ENCODE measurements at regions not wholly inside any gene's neighbourhood (a gene's known extent, or its start where the extent isn't known, plus 50 kb on each side); places are given as distances from the start of the nearest gene placed in this dataset.
"Not testable (repeated sequence)": the region's sequence is repeated elsewhere in the genome, so short reads cannot be mapped to it uniquely, and the experiment has no call there.

GRCh38 chr3:147333098-147333497, 73.2 kb downstream of the ZIC4 start:
- no peak for DNase-seq

GRCh38 chr3:147328711-147329110, 77.6 kb downstream of the ZIC4 start:
- DNase-seq: no peak

- DNase-seq: no peak
These were observed 82.0 kb downstream of the ZIC4 start for GRCh38 chr3:147324356-147324755.

GRCh38 chr3:147318900-147319299, 87.4 kb downstream of the ZIC4 start:
- no peak for DNase-seq

GRCh38 chr3:147317080-147317479, 89.3 kb downstream of the ZIC4 start:
- DNase-seq: not testable (repeated sequence)

- DNase-seq: no peak
These were observed 92.8 kb downstream of the ZIC4 start for GRCh38 chr3:147313513-147313912.

- DNase-seq: no peak
These were observed 93.5 kb downstream of the ZIC4 start for GRCh38 chr3:147312786-147313280.

- no peak for DNase-seq
These were observed 94.6 kb downstream of the ZIC4 start for GRCh38 chr3:147311716-147312115.

- DNase-seq: no peak
These were observed 100.7 kb downstream of the ZIC4 start for GRCh38 chr3:147305533-147306250.

- no peak for DNase-seq
These were observed 101.6 kb downstream of the ZIC4 start for GRCh38 chr3:147304756-147305155.

- DNase-seq: no peak
These were observed 104.6 kb downstream of the ZIC4 start for GRCh38 chr3:147301781-147302180.

GRCh38 chr3:147299656-147300055, 106.7 kb downstream of the ZIC4 start:
- DNase-seq: no peak

GRCh38 chr3:147298511-147298982, 107.8 kb downstream of the ZIC4 start:
- DNase-seq: no peak

- DNase-seq: no peak
These were observed 108.5 kb downstream of the ZIC4 start for GRCh38 chr3:147297761-147298350.

GRCh38 chr3:147287370-147287769, 119.0 kb downstream of the ZIC4 start:
- DNase-seq: not testable (repeated sequence)

- no peak for DNase-seq
These were observed 136.4 kb downstream of the ZIC4 start for GRCh38 chr3:147269907-147270306.

- no peak for DNase-seq
These were observed 138.9 kb downstream of the ZIC4 start for GRCh38 chr3:147267434-147267833.

GRCh38 chr3:147257944-147258343, 148.4 kb downstream of the ZIC4 start:
- no peak for DNase-seq

GRCh38 chr3:147256739-147257138, 149.6 kb downstream of the ZIC4 start:
- DNase-seq: no peak

GRCh38 chr3:147246906-147247305, 159.4 kb downstream of the ZIC4 start:
- DNase-seq: no peak

- DNase-seq: not testable (repeated sequence)
These were observed 160.7 kb downstream of the ZIC4 start for GRCh38 chr3:147245638-147246037.

- not testable (repeated sequence) for DNase-seq
These were observed 161.3 kb downstream of the ZIC4 start for GRCh38 chr3:147245022-147245421.

GRCh38 chr3:147244397-147244796, 161.9 kb downstream of the ZIC4 start:
- no peak for DNase-seq

- no peak for DNase-seq
These were observed 165.8 kb downstream of the ZIC4 start for GRCh38 chr3:147240581-147240980.

All from DMS153 (cell line).